ENCODE measurements at regions not wholly inside any gene's neighbourhood (a gene's known extent, or its start where the extent isn't known, plus 50 kb on each side); places are given as distances from the start of the nearest gene placed in this dataset.

DNA sequence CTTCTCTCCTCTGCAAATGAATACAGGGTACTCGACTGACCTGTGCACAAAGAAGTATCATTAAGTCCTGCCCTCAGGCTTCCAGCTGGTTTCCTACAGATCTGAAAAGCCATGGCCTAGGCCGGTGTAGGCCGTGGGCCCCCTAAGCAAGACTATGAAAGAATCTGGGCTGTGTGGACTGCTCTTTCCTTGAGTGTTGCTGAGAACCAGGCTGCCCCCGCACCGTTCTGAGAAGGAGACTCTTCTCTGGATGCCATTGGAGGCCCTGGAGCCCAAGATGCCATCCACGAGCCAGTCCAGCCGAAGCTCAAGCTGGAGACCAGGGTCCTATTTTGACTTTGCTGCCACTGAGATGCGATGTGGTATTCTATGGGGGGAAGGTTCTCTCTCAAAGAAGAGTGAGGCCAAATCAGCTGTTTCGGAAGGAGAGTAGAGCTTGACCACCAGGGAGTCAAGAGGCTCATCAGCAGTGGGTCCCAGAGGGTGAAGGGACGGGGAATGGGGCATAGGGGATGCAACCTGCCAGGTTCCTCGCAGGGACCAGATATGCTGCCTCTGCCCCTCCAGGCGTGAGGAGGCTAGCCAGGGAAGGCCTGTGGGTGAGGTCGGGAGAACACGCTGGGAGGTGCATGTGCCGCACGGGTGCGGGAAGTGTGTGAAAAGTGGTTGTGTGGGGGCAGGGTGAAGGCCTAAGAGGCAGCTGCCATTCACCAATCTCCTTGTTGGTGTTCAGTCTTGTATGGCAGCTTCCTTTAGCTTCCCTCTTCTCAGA is 96.4 kb upstream of the B3GAT1 start:
- H3K4me1 ChIP-seq (ENCODE audit: insufficient read depth, low read length) = no peaks in the 10 kb centered on the region
- H3K27me3 ChIP-seq (ENCODE audit: control insufficient read depth in 1 of 2, insufficient read depth in 2 of 2, low read length in 2 of 2) = peaks cover 4 to 47% of the 10 kb centered on the region in 2 experiments; a peak in 4 of 5 replicates
- ATAC-seq (no peak), FAIRE-seq (no peak), DNase-seq (ENCODE audit: low spot score) (no peak)
- H3K9ac ChIP-seq (ENCODE audit: insufficient read depth, low read depth, low read length) = no peak overlapping the region
- in situ Hi-C loops (cut with HindIII; ENCODE audit: extremely low pct_ligation_motif_present, low pct_unique_long_range_greater_than_20kb) = no loop called here
- H3K4me3 ChIP-seq (replicated peaks in 1 of 3; ENCODE audit: insufficient read depth in 1 of 3, low read depth in 2 of 3, low read length in 3 of 3) = no peak overlapping the region
- no peaks in the 10 kb centered on the region for H3K9me3 ChIP-seq (ENCODE audit: low read length)
- H3K27ac ChIP-seq (ENCODE audit: extremely low read length, insufficient read depth, low read length) = no peak overlapping the region
- H4K20me1 ChIP-seq (ENCODE audit: insufficient read depth, low read length) = no peaks in the 10 kb centered on the region
- H2AFZ ChIP-seq (ENCODE audit: low read length) = no peak overlapping the region
- CTCF ChIA-PET (ENCODE audit: low intra/inter-chr PET ratio, low total read pairs) = no interaction called here
- intact Hi-C loops (cut with micrococcal nuclease; ENCODE audit: unreplicated experiment) = no loop called here
- no peaks in the 10 kb centered on the region for H3K36me3 ChIP-seq (replicated peaks in 1 of 2; ENCODE audit: control insufficient read depth in 1 of 2, insufficient read depth in 2 of 2, low read length in 2 of 2)
- POLR2A ChIA-PET = no interaction called here
- no TSS peak for BruUV-seq (replicated peaks)
- TF ChIP-seq, protein P1, sequence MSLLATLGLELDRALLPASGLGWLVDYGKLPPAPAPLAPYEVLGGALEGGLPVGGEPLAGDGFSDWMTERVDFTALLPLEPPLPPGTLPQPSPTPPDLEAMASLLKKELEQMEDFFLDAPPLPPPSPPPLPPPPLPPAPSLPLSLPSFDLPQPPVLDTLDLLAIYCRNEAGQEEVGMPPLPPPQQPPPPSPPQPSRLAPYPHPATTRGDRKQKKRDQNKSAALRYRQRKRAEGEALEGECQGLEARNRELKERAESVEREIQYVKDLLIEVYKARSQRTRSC (CRISPR knock-in tag; IDR thresholded peaks at IDR 0.05; ENCODE audit: low read depth) = no peak
- TF ChIP-seq ZNF7 (CRISPR knock-in tag; IDR thresholded peaks at IDR 0.05) (no peak), ZNF501 (CRISPR knock-in tag; IDR thresholded peaks at IDR 0.05) (no peak), SNAPC2 (CRISPR knock-in tag; IDR thresholded peaks at IDR 0.05) (no peak), ZNF432 (CRISPR knock-in tag; IDR thresholded peaks at IDR 0.05; ENCODE audit: borderline replicate concordance) (no peak), ZNF644 (CRISPR knock-in tag; IDR thresholded peaks at IDR 0.05; ENCODE audit: low read depth) (no peak), SP140L (CRISPR knock-in tag; IDR thresholded peaks at IDR 0.05; ENCODE audit: borderline replicate concordance) (no peak), SNRNP70 (IDR thresholded peaks at IDR 0.05; ENCODE audit: low read depth, low read length) (no peak), IRX3 (CRISPR knock-in tag; IDR thresholded peaks at IDR 0.05; ENCODE audit: borderline replicate concordance, low read depth) (no peak), ZNF331 (CRISPR knock-in tag; IDR thresholded peaks at IDR 0.05) (no peak), KMT2B (CRISPR knock-in tag; IDR thresholded peaks at IDR 0.05) (no peak), SOX5 (CRISPR knock-in tag; IDR thresholded peaks at IDR 0.05; ENCODE audit: borderline replicate concordance) (no peak), ZNF468 (CRISPR knock-in tag; IDR thresholded peaks at IDR 0.05) (no peak), ZNF530 (CRISPR knock-in tag; IDR thresholded peaks at IDR 0.05; ENCODE audit: low read depth) (no peak), RXRB (CRISPR knock-in tag; IDR thresholded peaks at IDR 0.05; ENCODE audit: borderline replicate concordance) (no peak), ZNF207 (IDR thresholded peaks at IDR 0.05; ENCODE audit: borderline replicate concordance) (no peak), KLF6 (CRISPR knock-in tag; IDR thresholded peaks at IDR 0.05) (no peak)
- TF ChIP-seq, protein P2, sequence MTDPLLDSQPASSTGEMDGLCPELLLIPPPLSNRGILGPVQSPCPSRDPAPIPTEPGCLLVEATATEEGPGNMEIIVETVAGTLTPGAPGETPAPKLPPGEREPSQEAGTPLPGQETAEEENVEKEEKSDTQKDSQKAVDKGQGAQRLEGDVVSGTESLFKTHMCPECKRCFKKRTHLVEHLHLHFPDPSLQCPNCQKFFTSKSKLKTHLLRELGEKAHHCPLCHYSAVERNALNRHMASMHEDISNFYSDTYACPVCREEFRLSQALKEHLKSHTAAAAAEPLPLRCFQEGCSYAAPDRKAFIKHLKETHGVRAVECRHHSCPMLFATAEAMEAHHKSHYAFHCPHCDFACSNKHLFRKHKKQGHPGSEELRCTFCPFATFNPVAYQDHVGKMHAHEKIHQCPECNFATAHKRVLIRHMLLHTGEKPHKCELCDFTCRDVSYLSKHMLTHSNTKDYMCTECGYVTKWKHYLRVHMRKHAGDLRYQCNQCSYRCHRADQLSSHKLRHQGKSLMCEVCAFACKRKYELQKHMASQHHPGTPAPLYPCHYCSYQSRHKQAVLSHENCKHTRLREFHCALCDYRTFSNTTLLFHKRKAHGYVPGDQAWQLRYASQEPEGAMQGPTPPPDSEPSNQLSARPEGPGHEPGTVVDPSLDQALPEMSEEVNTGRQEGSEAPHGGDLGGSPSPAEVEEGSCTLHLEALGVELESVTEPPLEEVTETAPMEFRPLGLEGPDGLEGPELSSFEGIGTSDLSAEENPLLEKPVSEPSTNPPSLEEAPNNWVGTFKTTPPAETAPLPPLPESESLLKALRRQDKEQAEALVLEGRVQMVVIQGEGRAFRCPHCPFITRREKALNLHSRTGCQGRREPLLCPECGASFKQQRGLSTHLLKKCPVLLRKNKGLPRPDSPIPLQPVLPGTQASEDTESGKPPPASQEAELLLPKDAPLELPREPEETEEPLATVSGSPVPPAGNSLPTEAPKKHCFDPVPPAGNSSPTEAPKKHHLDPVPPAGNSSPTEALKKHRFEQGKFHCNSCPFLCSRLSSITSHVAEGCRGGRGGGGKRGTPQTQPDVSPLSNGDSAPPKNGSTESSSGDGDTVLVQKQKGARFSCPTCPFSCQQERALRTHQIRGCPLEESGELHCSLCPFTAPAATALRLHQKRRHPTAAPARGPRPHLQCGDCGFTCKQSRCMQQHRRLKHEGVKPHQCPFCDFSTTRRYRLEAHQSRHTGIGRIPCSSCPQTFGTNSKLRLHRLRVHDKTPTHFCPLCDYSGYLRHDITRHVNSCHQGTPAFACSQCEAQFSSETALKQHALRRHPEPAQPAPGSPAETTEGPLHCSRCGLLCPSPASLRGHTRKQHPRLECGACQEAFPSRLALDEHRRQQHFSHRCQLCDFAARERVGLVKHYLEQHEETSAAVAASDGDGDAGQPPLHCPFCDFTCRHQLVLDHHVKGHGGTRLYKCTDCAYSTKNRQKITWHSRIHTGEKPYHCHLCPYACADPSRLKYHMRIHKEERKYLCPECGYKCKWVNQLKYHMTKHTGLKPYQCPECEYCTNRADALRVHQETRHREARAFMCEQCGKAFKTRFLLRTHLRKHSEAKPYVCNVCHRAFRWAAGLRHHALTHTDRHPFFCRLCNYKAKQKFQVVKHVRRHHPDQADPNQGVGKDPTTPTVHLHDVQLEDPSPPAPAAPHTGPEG (CRISPR knock-in tag; IDR thresholded peaks at IDR 0.05) = no peak
- TF ChIP-seq, protein P3, sequence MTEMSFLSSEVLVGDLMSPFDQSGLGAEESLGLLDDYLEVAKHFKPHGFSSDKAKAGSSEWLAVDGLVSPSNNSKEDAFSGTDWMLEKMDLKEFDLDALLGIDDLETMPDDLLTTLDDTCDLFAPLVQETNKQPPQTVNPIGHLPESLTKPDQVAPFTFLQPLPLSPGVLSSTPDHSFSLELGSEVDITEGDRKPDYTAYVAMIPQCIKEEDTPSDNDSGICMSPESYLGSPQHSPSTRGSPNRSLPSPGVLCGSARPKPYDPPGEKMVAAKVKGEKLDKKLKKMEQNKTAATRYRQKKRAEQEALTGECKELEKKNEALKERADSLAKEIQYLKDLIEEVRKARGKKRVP (CRISPR knock-in tag; IDR thresholded peaks at IDR 0.05) = no peak
- 23% methylated on average over 12 of the region's 17 CpGs for WGBS (ENCODE audit: low lambda C conversion rate)
- no peak overlapping the region for H3K4me2 ChIP-seq (ENCODE audit: low read depth, low read length)
- no peaks in the 10 kb centered on the region for H3K79me2 ChIP-seq (ENCODE audit: insufficient read depth, low read length)
